ENCODE measurements at regions not wholly inside any gene's neighbourhood (a gene's known extent, or its start where the extent isn't known, plus 50 kb on each side); places are given as distances from the start of the nearest gene placed in this dataset.

DNA sequence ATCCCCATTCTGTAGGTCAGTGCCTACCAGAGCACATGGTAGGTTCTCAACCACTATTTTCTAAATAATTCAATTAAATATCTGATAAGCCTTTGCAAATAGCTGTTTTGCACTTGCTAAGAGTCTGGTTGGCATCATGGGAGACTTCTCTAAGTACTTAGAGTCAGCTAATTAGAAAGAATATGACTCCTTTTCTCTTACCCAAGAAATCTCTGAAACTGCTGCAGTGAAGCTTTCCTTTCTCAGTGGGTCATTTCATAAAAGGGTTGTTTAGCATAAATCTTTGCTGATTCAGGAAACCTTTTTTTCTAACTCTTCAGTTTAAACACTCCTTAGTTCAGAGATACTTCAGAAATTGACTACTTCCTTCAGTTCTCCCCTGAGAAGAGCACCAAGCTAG lies 438.9 kb downstream of the ADRA2A start:
- no peaks in the 10 kb centered on the region for H3K9me3 ChIP-seq (ENCODE audit: control insufficient read depth in 1 of 2, low read length in 2 of 2)
- no peaks in the 10 kb centered on the region for H3K36me3 ChIP-seq (ENCODE audit: control insufficient read depth in 1 of 2, insufficient read depth in 2 of 2, low read length in 2 of 2)
- H3K4me1 ChIP-seq (ENCODE audit: control insufficient read depth in 1 of 2, insufficient read depth in 2 of 2, low read length in 2 of 2): no peaks in the 10 kb centered on the region

DNA sequence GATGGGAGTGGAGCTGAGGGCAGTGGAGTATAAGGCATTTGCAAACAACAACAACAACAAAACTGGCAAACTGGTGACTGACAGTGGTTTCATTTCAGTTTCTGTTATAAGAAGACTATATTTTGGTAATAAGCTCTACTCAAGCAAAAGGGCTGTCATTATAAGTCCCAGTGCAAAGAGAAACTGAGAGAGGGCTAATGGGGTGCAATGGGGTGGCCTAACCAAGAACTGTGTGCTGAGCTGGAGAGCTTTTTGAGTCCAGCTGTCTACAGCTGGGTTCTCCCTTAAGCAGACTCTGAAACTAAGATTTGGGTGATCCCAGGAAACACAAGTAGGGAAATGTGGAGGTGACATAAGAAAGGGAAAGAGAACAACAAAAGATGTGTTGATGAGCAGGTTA lies 439.3 kb downstream of the ADRA2A start:
- H3K4me1 ChIP-seq (ENCODE audit: control insufficient read depth in 1 of 2, insufficient read depth in 2 of 2, low read length in 2 of 2): no peaks in the 10 kb centered on the region
- H3K27ac ChIP-seq (ENCODE audit: low read length): no peak overlapping the region
- H3K36me3 ChIP-seq (ENCODE audit: control insufficient read depth in 1 of 2, insufficient read depth in 2 of 2, low read length in 2 of 2): no peaks in the 10 kb centered on the region
- no peaks in the 10 kb centered on the region for H3K9me3 ChIP-seq (ENCODE audit: control insufficient read depth in 1 of 2, low read length in 2 of 2)
- H3K4me3 ChIP-seq (ENCODE audit: low read depth in 1 of 2, low read length in 2 of 2): no peak overlapping the region
- H3K27me3 ChIP-seq (ENCODE audit: low read depth, low read length): no peaks in the 10 kb centered on the region

More for the DNA sequence above, 438.9 kb downstream of the ADRA2A start:
- Histone ChIP-seq H3K27ac (ENCODE audit: low read length) (no peak overlapping the region), H3K4me3 (ENCODE audit: low read depth in 1 of 2, low read length in 2 of 2) (no peak overlapping the region), H3K27me3 (ENCODE audit: low read depth, low read length) (no peaks in the 10 kb centered on the region)

DNA sequence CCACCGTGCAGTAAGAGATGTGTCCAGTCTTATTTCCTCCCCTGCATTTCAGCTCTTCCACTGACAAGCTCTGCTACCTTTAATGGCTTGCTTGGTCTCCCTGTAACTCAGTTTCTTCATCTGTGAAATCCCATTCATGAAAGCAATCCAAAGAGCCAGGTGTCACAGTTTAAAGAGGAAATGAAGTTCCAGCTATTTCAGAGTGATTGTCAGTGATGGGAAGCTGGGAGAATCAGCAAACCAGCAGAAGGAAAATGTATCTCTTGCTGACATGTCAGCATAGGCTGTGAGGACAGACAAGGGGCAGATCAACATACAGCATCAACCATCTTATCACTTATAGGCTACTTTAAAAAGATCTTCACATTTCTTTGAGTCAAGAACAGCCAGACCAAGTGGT lies 445.3 kb downstream of the ADRA2A start:
- Histone ChIP-seq H3K27me3 (ENCODE audit: low read depth, low read length) (no peaks in the 10 kb centered on the region), H3K4me3 (ENCODE audit: low read depth in 1 of 2, low read length in 2 of 2) (no peak overlapping the region), H3K27ac (ENCODE audit: low read length) (no peak overlapping the region), H3K4me1 (ENCODE audit: control insufficient read depth in 1 of 2, insufficient read depth in 2 of 2, low read length in 2 of 2) (no peaks in the 10 kb centered on the region), H3K9me3 (ENCODE audit: control insufficient read depth in 1 of 2, low read length in 2 of 2) (no peaks in the 10 kb centered on the region), H3K36me3 (ENCODE audit: control insufficient read depth in 1 of 2, insufficient read depth in 2 of 2, low read length in 2 of 2) (no peaks in the 10 kb centered on the region)

DNA sequence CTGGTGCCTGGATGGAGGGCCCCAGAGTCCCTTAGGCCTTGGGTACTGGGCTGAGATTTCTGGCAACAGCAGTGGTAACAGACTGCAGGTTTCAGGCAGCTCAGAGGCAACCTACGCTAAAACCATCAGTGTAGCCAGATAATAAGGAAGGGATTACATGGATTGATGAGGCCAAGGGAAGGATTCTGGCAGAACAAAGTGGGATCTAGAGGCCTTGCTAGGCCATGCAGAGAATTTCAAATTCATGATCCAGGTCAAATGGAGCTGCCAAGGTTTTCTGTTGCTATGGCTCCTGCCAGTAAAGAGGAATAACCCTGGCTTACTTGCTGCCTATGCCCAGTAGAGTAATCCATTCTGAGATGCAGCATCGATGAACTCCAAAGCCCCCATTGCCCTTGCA lies 445.7 kb downstream of the ADRA2A start:
- Histone ChIP-seq H3K27ac (ENCODE audit: low read length) (no peak overlapping the region), H3K9me3 (ENCODE audit: control insufficient read depth in 1 of 2, low read length in 2 of 2) (no peaks in the 10 kb centered on the region), H3K27me3 (ENCODE audit: low read depth, low read length) (no peaks in the 10 kb centered on the region), H3K4me3 (ENCODE audit: low read depth in 1 of 2, low read length in 2 of 2) (no peak overlapping the region), H3K36me3 (ENCODE audit: control insufficient read depth in 1 of 2, insufficient read depth in 2 of 2, low read length in 2 of 2) (no peaks in the 10 kb centered on the region), H3K4me1 (ENCODE audit: control insufficient read depth in 1 of 2, insufficient read depth in 2 of 2, low read length in 2 of 2) (no peaks in the 10 kb centered on the region)

DNA sequence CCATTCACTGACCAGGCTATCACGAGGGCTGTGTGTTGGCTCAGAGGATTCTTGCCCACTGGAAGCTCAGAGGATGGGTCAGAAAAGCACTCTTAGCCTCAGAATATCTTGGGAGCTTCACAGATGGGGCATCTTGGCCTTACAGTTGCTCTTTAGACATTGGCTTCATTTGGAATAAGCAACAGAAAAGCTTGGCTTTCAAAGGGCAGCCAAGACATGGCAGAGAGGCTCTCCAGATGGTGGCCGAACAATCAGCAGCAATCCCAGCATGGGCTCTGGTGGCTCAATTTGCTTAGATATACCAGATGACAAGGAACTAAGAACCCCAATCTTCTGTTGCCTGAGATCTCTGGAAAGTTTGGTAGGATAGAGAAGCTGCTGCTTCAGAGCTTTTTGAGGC lies 446.2 kb downstream of the ADRA2A start:
- H3K4me1 ChIP-seq (ENCODE audit: control insufficient read depth in 1 of 2, insufficient read depth in 2 of 2, low read length in 2 of 2): no peaks in the 10 kb centered on the region
- H3K27ac ChIP-seq (ENCODE audit: low read length): no peak overlapping the region
- no peaks in the 10 kb centered on the region for H3K9me3 ChIP-seq (ENCODE audit: control insufficient read depth in 1 of 2, low read length in 2 of 2)
- H3K36me3 ChIP-seq (ENCODE audit: control insufficient read depth in 1 of 2, insufficient read depth in 2 of 2, low read length in 2 of 2): no peaks in the 10 kb centered on the region
- no peak overlapping the region for H3K4me3 ChIP-seq (ENCODE audit: low read depth in 1 of 2, low read length in 2 of 2)
- no peaks in the 10 kb centered on the region for H3K27me3 ChIP-seq (ENCODE audit: low read depth, low read length)

DNA sequence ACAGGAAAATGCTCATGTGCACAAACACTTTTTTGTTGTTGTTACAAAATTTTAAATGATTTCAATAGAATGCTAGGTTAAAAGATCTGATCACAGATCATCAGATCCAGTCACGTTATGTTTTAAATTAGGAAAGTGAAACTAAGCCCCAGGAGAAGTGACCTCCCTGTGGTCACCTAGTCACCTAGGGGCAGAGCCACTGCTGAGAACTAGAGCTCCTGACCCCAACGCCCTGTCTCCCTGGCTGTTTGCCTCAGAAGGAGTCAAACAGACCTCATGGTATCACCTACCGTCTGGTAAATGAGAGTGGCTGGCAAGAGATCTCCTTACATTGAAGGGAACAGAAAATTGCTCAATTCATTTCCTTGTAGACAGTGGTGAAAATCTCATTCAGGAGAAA lies 447.3 kb downstream of the ADRA2A start:
- no peak overlapping the region for H3K27ac ChIP-seq (ENCODE audit: low read length)
- no peaks in the 10 kb centered on the region for H3K27me3 ChIP-seq (ENCODE audit: low read depth, low read length)
- no peaks in the 10 kb centered on the region for H3K36me3 ChIP-seq (ENCODE audit: control insufficient read depth in 1 of 2, insufficient read depth in 2 of 2, low read length in 2 of 2)
- H3K4me1 ChIP-seq (ENCODE audit: control insufficient read depth in 1 of 2, insufficient read depth in 2 of 2, low read length in 2 of 2): no peaks in the 10 kb centered on the region
- H3K9me3 ChIP-seq (ENCODE audit: control insufficient read depth in 1 of 2, low read length in 2 of 2): no peaks in the 10 kb centered on the region
- no peak overlapping the region for H3K4me3 ChIP-seq (ENCODE audit: low read depth in 1 of 2, low read length in 2 of 2)

DNA sequence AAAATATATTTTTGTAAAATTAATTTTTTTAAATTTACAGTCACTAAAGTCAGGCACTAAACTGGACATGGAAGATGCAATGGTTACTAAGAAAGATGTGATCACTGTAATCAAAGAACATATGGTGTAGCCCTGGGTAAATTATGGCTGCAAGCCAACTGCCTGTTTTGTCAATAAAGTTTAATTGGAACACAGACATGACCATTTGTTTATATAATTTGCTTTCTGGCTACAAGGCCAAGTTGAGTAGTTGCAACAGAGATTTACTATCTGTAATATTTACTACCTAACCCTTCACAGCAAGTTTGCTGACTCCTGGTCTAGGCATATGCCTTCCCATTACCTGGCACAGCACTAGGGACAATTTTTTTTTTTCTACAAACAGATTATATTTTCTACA lies 448.9 kb downstream of the ADRA2A start:
- Histone ChIP-seq H3K9me3 (ENCODE audit: control insufficient read depth in 1 of 2, low read length in 2 of 2) (no peaks in the 10 kb centered on the region), H3K4me3 (ENCODE audit: low read depth in 1 of 2, low read length in 2 of 2) (no peak overlapping the region), H3K36me3 (ENCODE audit: control insufficient read depth in 1 of 2, insufficient read depth in 2 of 2, low read length in 2 of 2) (no peaks in the 10 kb centered on the region), H3K4me1 (ENCODE audit: control insufficient read depth in 1 of 2, insufficient read depth in 2 of 2, low read length in 2 of 2) (no peaks in the 10 kb centered on the region), H3K27me3 (ENCODE audit: low read depth, low read length) (no peaks in the 10 kb centered on the region), H3K27ac (ENCODE audit: low read length) (no peak overlapping the region)

DNA sequence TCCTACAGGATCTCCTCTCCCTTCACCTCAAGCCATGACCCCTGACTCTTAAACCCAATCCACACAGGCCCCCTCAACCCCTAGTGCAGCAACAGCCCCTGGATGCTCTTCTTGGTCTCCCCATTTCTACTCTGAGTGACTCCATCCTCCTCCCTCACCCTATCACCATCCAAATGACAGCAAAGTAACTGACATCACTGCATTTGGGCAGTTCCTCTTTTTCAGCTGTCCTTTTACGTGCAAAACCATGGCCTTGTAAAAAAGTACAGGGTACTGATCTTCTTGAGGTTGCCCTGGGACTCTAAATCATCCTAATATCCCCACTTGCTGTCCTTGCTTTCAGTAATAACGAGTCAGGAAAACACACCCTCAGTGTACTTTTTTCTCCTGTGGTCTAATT lies 454.9 kb downstream of the ADRA2A start:
- no peaks in the 10 kb centered on the region for H3K4me1 ChIP-seq (ENCODE audit: control insufficient read depth in 1 of 2, insufficient read depth in 2 of 2, low read length in 2 of 2)
- H3K9me3 ChIP-seq (ENCODE audit: control insufficient read depth in 1 of 2, low read length in 2 of 2): no peaks in the 10 kb centered on the region
- no peak overlapping the region for H3K27ac ChIP-seq (ENCODE audit: low read length)
- H3K27me3 ChIP-seq (ENCODE audit: low read depth, low read length): no peaks in the 10 kb centered on the region
- no peaks in the 10 kb centered on the region for H3K36me3 ChIP-seq (ENCODE audit: control insufficient read depth in 1 of 2, insufficient read depth in 2 of 2, low read length in 2 of 2)
- no peak overlapping the region for H3K4me3 ChIP-seq (ENCODE audit: low read depth in 1 of 2, low read length in 2 of 2)

DNA sequence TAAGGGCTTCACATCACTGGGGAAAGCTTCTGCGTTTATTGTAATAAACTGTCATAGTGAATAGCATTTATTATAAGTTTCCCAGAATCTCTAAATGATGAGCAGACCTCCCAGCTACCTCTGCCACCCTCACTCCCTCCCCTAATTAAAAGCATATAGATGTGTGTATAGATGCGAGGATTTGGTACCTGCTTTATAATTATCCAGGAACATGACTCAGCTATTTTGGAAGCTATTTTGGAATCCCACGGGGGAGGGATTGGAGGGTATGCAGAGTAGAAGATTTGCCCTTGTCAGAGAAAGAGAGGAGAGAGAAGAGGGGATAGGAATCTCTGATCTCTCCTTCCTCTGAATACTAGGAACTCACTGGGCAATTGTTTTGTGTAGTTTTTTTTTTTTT lies 455.3 kb downstream of the ADRA2A start:
- H3K27ac ChIP-seq (ENCODE audit: low read length): no peak overlapping the region
- no peaks in the 10 kb centered on the region for H3K4me1 ChIP-seq (ENCODE audit: control insufficient read depth in 1 of 2, insufficient read depth in 2 of 2, low read length in 2 of 2)
- no peaks in the 10 kb centered on the region for H3K27me3 ChIP-seq (ENCODE audit: low read depth, low read length)
- no peaks in the 10 kb centered on the region for H3K36me3 ChIP-seq (ENCODE audit: control insufficient read depth in 1 of 2, insufficient read depth in 2 of 2, low read length in 2 of 2)
- H3K4me3 ChIP-seq (ENCODE audit: low read depth in 1 of 2, low read length in 2 of 2): no peak overlapping the region
- H3K9me3 ChIP-seq (ENCODE audit: control insufficient read depth in 1 of 2, low read length in 2 of 2): no peaks in the 10 kb centered on the region

DNA sequence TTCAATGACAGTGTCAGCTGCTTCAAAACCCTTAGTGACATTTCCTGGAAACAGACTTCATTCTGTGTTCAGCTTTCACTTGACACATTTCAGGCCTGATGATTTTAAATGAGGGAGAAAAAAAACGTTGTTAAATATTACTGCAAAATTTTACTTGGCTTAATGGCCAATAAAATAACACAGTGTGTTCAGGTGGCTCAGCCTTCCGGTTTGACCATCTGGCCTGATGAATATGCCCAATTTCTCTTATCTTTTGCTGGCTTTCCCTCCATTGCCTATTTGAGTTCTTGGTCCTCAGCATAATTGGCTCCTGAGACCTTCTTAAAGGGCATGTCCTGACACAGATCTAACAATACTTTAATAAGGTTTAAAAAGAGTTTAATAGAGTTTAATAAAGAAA lies 462.4 kb downstream of the ADRA2A start:
- Histone ChIP-seq H3K4me3 (ENCODE audit: low read depth in 1 of 2, low read length in 2 of 2) (no peak overlapping the region), H3K36me3 (ENCODE audit: control insufficient read depth in 1 of 2, insufficient read depth in 2 of 2, low read length in 2 of 2) (no peaks in the 10 kb centered on the region), H3K9me3 (ENCODE audit: control insufficient read depth in 1 of 2, low read length in 2 of 2) (no peaks in the 10 kb centered on the region), H3K27me3 (ENCODE audit: low read depth, low read length) (no peaks in the 10 kb centered on the region), H3K27ac (ENCODE audit: low read length) (no peak overlapping the region), H3K4me1 (ENCODE audit: control insufficient read depth in 1 of 2, insufficient read depth in 2 of 2, low read length in 2 of 2) (no peaks in the 10 kb centered on the region)

DNA sequence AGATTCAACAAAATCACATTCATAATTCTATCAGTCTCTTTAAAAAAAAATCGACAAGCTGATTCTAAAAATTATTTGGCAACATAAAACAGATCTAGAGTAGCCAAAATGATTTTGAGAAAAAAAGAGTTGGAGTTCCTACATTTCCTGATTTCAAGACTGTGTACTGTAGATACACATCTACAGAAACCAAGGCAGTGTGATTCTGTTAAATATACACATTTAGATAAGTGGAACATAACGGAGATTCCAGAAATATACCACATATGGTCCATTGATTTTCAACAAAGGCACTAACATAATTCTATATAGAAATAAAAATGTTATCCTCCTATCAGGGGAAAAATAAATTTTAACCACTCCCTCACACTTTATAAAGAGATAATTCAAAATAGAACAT lies 467.0 kb downstream of the ADRA2A start:
- Histone ChIP-seq H3K27me3 (ENCODE audit: low read depth, low read length) (no peaks in the 10 kb centered on the region), H3K4me3 (ENCODE audit: low read depth in 1 of 2, low read length in 2 of 2) (no peak overlapping the region), H3K27ac (ENCODE audit: low read length) (no peak overlapping the region), H3K9me3 (ENCODE audit: control insufficient read depth in 1 of 2, low read length in 2 of 2) (no peaks in the 10 kb centered on the region), H3K36me3 (ENCODE audit: control insufficient read depth in 1 of 2, insufficient read depth in 2 of 2, low read length in 2 of 2) (no peaks in the 10 kb centered on the region), H3K4me1 (ENCODE audit: control insufficient read depth in 1 of 2, insufficient read depth in 2 of 2, low read length in 2 of 2) (no peaks in the 10 kb centered on the region)

DNA sequence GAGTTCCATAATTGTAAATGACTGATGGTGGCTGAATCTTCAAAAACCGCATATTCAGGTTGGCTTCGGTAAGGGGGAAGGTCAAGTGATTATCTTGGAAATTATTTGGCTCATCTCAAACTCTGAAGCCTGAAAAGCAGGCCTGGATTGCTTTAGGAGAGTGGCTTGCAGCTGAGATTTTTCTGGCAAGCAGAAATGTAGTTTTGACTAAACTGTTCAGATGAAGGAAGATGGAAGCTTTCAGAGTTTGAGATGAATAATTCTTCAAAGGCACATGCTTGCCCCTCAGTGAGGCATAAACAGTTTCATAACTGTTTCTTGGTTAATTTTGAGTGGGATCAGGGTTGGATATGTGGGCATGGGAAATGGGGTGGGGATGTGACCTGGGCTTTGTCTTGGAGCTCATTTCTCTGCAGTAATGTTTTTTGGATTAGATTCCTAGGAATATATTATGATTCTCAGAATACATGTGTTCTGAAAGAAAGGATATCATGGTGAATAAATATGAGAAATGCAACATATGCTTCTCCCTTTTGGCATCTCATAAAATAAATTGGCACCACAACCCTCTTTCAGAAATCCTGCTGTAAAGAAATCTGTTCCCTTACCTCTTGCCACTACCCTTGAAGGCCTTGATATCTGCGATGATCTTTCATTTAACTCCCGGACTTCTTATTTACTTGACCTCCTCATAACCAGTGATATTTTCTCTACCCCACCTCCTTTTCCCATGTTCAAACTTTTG lies 469.2 kb downstream of the ADRA2A start:
- no peak overlapping the region for H3K27ac ChIP-seq (ENCODE audit: low read length)
- H3K27me3 ChIP-seq (ENCODE audit: low read depth, low read length): no peaks in the 10 kb centered on the region
- H3K4me3 ChIP-seq (ENCODE audit: low read depth in 1 of 2, low read length in 2 of 2): no peak overlapping the region
- no peaks in the 10 kb centered on the region for H3K36me3 ChIP-seq (ENCODE audit: control insufficient read depth in 1 of 2, insufficient read depth in 2 of 2, low read length in 2 of 2)
- H3K4me1 ChIP-seq (ENCODE audit: control insufficient read depth in 1 of 2, insufficient read depth in 2 of 2, low read length in 2 of 2): no peaks in the 10 kb centered on the region
- H3K9me3 ChIP-seq (ENCODE audit: control insufficient read depth in 1 of 2, low read length in 2 of 2): no peaks in the 10 kb centered on the region
